ENCODE measurements at regions not wholly inside any gene's neighbourhood (a gene's known extent, or its start where the extent isn't known, plus 50 kb on each side); places are given as distances from the start of the nearest gene placed in this dataset.

DNA sequence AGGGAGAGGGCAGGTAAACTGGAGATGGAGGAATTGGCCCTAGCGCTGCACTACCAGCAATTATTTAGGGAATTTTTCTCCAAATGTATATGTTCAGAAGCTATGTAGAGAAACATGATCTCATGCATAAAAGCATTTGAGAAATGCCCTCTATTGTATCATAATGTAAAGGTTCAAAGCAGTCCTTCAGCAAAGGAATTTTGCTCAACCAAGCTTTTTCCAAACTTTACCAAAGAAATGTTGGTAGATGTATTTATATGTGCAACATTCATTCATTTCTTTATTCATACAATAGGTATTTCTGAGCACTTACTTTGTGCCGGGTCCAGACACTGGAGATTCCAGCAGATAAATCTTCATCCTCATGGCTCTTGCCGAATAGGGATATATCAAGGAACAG lies 64.4 kb downstream of the XCL1 start:
- no peak for DNase-seq
- H3K36me3 ChIP-seq (ENCODE audit: control insufficient read depth, insufficient read depth, low read length): no peaks in the 10 kb centered on the region
- no peaks in the 10 kb centered on the region for H3K9me3 Mint-ChIP-seq
- peaks cover 15% of the 10 kb centered on the region for H3K27me3 Mint-ChIP-seq
- H3K36me3 Mint-ChIP-seq: no peaks in the 10 kb centered on the region
- H3K4me3 Mint-ChIP-seq: no peak overlapping the region
- H3K4me3 ChIP-seq (ENCODE audit: low read depth, low read length): no peak overlapping the region
- H3K27ac Mint-ChIP-seq: no peak overlapping the region
- H3K27ac ChIP-seq (ENCODE audit: insufficient read depth, low read length, poor library complexity, severe bottlenecking): no peak overlapping the region
- peaks cover 11% of the 10 kb centered on the region for H3K27me3 ChIP-seq (ENCODE audit: control insufficient read depth, insufficient read depth, low read length)
- no peak for ATAC-seq (ENCODE audit: low read depth in 2 of 2)
- H3K4me1 ChIP-seq (ENCODE audit: control insufficient read depth, insufficient read depth, low read length, poor library complexity, severe bottlenecking): no peaks in the 10 kb centered on the region
- no peaks in the 10 kb centered on the region for H3K4me1 Mint-ChIP-seq
- H3K9me3 ChIP-seq (ENCODE audit: control insufficient read depth in 2 of 2, low read length in 2 of 2): no peaks in the 10 kb centered on the region

DNA sequence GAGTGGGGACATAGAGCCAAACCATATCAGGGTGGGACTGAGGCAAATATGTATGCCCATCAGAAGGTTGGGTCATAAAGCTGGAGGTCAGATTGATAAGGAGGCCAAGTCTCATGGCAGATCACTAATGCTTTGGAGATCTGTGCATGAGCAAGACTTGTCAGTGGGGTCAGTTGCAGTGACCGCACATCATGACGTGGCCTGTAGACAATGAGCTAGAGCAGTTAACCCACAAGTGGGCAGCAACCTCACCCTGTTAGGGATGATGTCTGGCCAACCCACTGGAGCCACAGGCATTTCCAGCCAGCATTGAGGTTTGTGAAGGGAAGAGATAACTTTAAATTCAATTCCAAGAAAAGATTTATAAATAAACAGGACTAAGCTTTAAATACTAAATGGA lies 66.7 kb downstream of the XCL1 start:
- Histone ChIP-seq H3K36me3 (ENCODE audit: control insufficient read depth, insufficient read depth, low read length) (no peaks in the 10 kb centered on the region), H3K4me1 (ENCODE audit: control insufficient read depth, insufficient read depth, low read length, poor library complexity, severe bottlenecking) (no peaks in the 10 kb centered on the region), H3K9me3 (ENCODE audit: control insufficient read depth in 2 of 2, low read length in 2 of 2) (no peaks in the 10 kb centered on the region), H3K4me3 (ENCODE audit: low read depth, low read length) (no peak overlapping the region), H3K27me3 (ENCODE audit: control insufficient read depth, insufficient read depth, low read length) (peaks cover 9% of the 10 kb centered on the region), H3K27ac (ENCODE audit: insufficient read depth, low read length, poor library complexity, severe bottlenecking) (no peak overlapping the region)
- DNase-seq (no peak), ATAC-seq (ENCODE audit: low read depth in 2 of 2) (no peak)
- Mint-ChIP-seq H3K27me3 (peaks cover 16% of the 10 kb centered on the region), H3K4me1 (no peaks in the 10 kb centered on the region), H3K36me3 (no peaks in the 10 kb centered on the region), H3K4me3 (no peak overlapping the region), H3K9me3 (no peaks in the 10 kb centered on the region), H3K27ac (no peak overlapping the region)
